NCI-H1436 (cell line): ENCODE measurements at regions not wholly inside any gene's neighbourhood (a gene's known extent, or its start where the extent isn't known, plus 50 kb on each side); places are given as distances from the start of the nearest gene placed in this dataset.

Source experiments
- DNase-seq: peaks from one replicate; lab custom pipeline; 2025; lab: John Stamatoyannopoulos, UW

DNA sequence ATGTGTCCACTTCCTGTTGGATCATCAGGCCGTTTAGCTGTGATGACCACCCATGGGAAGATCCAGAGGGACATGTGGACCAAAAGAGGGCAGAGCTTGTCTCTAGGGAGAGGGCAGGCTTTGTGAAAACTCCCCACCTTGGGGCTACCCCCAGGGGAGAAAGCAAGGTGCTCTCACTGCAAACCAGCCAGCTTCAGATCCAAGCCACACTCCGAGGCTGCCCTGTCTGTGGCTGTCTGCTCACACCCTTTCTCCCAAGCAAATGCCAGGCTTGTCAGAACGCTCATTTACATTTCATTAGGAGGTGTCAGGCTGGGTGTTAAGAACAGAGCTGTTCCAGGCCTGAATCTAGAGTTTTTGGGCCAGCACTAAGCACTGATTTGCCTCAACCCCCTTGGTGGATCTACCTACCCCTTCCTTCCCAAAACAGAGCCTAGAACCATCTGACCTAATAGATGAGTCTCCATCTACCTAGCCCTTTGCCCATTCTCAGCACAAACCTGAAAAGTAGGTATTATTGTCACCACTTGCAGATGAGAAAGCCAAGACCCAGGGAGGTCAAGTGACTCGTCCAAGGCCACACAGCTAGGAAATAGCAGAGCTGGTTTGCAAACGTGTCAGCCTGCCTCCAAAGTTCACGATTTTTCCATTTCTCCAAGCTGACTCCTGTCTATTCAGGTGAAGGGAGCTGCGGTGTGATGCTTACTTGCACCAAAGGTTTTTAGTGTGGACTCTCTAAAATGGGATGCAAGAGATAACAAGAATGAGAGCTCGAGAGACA, 130.9 kb downstream of the EMX2 start:
- no peak for DNase-seq

DNA sequence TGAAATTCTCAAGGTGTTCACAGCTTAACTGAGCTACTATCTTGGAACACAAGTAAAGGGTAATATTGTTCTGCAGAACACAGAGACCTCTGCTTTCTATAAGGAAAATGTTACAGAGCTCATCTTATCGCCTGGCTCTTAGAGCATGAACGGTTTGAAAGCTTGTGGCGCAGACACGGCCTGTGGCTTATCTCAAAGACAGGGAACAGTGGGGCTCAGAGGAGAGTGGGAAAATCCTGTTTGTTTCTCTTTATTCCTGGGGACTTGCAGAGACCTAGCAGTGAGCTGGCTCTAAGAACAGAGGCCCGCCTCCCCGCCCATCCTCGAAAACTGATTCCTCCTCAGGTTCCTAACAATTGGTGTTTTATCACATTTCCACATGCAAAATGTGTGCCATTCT, 131.7 kb downstream of the EMX2 start:
- no peak for DNase-seq

DNA sequence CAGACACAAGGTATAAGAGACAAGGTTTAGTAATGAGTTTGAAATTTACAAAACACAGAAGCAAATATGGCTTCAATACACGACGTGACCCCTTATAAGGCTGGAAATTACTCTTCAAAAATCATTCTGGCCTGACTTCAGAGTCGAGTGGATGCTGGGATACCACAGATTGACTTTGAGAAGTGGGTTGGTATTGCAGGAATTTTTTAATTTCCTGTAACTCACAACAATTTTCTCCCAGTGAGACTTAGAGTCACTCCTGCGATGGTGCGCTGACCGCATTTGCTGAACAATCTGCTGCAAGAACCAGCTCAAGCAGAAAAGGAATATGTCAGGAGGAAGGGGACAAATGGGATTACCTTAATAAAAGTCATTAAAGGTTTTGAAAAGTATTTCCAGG, 132.1 kb downstream of the EMX2 start:
- DNase-seq, result no peak

DNA sequence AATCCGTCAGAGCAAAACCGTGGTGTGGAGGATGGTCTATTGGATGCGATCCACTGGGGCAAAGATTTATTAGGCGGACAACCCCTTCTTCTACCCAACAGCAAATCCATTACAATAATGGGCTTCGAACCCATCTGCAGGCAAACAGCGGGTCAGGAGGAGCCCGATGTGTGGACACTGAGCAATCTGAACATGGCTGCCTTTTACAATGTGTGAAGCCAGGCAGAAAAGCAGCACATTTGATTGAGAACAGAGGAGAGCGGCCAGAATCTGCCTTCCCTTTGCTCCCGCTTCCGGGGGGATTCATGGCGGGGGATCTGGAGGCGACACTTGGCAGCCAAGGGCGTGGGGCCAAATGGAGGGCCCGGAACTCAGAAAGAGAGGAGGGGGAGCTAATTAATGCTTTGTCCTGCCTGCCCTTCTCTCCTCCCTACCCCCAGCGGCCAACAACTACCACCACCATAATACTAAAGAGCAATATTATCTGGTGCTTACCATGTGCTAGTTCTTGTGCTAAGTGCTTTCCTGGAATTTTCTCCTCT, 133.0 kb downstream of the EMX2 start:
- DNase-seq, result no peak

DNA sequence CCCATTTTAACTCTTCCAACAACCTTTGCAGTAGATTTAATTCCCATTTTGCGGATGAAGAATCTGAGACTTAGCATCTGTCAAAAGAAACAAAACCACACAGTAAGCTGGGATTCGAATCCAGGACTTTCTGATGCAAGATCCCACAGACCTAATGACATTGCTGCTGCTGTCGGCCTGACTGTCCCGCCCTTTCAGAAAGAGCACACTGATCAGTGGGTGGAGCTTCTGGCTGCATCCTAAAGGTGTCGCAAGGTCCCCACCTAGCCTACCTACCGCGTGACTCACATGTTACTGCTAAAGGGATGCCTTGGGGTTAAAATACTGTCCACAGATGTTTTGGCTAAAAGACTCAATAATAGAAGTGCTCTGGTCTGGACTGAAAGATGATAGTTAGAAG, 134.7 kb downstream of the EMX2 start:
- DNase-seq, result no peak

DNA sequence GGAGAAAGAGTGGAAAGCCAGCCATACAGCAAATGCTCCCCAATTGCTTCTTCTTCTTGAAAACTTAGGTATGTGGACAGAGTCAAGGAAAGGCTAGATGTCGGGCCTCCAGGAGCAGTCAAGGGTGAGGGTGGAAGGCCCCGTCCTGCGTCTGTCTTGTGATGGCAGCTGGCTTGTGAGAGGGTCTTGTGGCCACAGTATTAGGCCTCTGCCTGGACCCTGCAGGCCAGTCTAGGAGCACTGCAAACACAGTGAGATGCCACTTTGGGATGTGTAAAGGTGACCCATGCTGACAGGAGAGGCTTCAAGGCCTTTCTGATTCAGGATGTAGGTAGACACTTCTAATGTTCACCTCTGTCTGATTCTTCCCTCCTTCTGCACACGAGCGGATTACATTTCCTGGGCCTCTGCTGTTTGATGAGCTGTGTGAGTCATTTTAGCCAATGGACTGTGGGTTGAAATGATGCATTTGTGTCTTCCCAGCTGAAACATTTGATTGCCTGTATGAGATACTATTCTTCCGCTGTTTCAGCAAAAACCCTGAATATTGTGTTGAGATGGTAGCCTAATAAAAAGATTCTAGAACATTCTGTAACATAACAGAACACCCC, 135.4 kb downstream of the EMX2 start:
- no peak for DNase-seq

DNA sequence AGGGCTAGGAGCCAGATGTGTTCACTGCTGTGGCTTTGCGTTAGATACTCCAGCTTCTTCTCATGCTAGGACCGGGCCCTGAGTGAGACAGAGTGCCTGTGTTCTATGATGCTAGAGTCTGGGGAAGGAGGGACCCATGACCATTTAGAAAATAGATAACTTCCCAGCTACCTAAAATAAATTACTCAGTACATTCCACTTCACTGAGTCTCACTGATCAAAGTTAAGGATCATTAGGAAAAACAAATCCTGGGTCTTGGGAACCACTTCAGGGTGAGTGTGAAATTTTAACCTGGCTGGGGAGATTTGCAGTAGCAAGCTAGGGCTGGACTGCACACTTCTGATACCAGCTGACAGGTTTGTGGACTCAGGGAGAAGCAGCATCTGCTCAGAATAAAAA, 138.1 kb downstream of the EMX2 start:
- no peak for DNase-seq

DNA sequence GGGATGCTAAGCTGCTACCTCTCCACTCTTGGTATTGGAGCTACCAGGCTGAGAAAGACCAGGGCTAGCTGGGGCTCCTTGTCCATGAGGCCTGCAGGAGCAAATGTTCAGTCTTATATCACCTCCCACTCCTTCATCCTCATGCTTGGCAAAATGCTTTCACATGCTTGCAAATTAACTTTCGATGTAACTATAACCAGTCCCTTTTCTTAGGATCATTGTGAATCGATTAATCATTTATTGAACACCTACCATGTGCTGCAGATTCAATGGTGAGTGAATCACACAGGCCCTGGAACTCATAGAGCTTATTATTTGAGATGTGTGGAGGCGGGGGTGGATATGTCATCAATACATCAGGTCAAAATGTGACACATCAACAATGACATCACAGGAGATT, 138.6 kb downstream of the EMX2 start:
- no peak for DNase-seq

DNA sequence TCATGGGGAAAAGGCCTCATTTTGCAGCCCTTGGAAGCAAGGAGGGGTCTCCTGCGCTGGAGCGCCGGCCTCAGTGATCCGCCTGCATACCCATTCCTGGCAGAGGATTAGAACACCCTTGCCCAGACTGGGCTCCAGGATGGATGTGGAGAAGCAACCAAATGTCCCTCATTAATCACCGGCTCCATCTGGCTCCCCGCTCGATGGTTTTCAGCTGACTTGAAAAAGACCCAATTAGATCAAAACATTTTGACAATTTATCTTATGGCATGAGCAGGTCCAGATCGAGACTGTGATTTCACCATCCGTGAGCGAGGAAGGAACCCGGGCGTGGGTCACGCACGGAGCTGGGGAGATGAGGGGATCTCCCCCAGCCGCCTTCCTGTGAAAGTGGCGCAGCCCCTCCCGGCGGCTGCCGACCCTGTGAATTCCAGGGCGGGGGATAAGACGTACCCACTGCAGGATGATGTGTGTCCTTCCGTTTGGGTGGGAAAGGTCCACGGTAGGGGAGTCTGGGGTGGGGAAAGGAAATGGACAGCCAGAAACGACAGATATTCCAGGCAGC, 141.6 kb downstream of the EMX2 start:
- DNase-seq, result no peak

DNA sequence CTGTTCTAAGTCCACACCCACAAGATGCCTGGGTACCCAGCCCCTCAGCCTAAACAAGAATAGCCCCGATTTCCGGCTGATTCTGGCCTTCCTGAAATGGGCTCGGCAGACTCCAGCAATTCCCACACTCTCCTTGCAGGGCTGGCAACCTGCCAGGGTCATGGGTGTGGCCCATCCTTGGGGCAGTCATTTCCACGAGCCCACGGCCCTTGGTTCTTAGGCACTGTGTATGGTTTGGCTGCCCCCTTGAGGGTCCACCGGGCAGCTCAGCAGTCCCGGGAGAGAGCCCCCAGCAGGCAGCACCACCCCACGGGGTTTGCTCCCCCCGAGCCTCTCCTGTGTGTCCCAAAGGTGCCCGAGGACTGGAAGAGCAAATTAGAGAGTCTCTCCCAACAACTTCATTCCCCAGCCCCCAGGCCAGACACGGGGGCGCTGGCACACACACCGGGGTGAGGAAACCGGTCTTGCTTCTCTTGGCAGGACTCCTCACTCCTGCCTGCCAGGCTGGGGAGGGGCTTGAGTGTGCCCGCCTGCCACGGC, 142.2 kb downstream of the EMX2 start:
- DNase-seq, result no peak

DNA sequence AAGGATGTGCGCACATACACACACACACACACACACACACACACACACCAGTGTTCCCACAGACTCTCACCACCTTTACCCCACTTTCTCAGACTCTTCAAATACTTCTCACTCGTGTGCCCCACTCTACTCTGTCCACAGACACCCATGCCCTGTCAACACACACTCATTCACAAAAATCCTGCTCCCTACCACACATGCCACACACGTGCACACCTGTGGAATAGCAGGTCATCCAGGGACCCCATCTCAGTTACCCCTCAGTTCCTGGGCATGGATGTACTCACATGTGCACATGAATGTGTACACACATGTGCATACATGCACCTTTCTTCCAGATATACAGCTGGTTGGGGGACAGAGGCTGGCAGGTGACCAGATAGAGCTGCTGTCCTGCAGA, 142.9 kb downstream of the EMX2 start:
- DNase-seq, result no peak

DNA sequence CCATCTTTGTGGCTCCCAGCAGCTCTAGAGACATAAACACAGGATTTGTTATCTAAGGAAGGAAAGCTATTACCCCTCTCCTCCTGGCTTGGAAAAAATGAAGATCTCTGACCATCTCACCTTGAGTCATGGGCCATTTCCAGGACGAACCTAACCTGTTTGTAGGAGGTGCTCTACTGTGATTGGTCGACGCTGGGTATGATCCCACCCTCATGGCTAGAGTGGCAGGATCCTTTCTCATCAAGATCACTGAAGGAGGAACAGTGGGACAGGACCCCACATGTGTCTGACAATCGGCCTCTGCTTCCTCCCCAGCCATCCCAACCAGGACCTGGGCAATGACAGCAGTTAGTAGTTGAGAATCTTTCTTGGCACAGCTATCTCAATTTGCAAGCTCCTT, 144.1 kb downstream of the EMX2 start:
- no peak for DNase-seq

DNA sequence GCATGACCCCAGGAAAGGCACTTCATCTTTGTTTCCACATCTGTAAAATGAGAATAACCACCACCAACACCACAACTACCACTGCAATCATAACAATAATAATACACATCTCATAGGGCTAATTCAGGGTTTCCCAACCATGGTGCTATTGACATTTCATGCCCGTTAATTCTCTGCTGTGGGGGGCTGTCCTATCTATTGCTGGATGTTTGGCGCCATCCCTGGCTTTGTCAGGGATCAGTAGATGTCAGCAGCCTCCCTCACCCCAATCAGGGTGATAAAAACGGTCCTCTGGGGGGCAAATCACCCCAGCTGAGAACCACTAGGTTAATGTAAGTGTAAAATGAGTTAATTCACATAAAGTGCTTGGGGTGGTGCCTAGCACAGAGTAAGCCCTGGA, 145.8 kb downstream of the EMX2 start:
- no peak for DNase-seq

DNA sequence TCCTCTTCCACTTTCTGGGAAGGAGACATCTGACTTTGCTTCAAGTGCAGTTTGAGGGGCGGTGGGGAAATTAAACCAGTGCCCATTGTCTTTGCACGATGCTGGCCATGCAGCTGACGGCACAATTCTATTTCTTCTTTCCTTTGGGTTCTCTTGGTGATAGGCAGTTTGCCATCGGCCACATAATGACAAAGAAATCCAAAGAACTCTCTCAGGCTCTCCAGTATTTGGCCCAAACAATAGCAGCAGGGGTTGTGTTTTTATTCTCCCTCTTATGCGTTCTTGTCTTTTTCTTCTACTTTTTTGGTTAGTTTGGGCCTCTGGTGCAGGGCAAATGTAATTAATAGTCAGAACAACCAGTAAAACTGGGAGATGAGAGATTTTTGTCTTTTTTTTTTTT, 147.0 kb downstream of the EMX2 start:
- DNase-seq, result no peak

DNA sequence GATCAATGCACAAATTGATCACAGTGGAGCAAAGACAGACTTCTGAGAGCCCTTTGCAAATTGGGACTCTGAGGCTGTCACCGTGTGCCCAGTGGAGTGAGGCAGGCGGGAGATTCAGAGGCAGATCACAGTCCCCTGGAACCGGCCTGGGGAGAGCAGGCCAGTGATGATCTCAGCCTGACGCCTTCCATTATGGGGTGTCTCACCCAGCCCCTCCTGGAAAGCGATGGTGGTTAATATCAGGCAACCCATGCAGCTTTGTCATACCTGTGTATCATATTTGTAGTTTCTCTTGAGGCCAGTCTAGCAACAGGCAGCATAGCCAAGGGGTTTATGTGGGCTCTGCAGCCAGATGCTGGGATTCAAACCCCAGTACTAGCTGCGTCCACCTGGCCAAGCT, 147.8 kb downstream of the EMX2 start:
- DNase-seq, result no peak

DNA sequence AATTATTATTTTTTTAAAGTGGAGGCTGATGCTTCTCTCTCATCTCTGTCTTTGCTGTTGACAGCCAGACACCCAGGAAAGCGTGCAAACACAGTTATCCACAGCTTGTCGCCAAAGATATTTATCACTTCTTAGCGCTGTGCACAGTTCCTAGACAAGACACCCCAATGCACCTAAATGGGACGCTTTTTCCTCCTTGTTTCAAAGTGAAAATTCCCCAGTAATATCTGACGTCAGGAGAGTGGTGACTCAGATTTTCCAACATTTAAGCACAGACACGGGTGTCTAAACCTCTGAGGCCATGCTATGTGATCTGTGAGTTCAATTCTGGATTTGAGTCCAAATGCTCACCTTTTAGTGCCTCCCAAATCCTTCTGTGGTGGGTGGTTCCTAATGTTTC, 151.6 kb downstream of the EMX2 start:
- no peak for DNase-seq

DNA sequence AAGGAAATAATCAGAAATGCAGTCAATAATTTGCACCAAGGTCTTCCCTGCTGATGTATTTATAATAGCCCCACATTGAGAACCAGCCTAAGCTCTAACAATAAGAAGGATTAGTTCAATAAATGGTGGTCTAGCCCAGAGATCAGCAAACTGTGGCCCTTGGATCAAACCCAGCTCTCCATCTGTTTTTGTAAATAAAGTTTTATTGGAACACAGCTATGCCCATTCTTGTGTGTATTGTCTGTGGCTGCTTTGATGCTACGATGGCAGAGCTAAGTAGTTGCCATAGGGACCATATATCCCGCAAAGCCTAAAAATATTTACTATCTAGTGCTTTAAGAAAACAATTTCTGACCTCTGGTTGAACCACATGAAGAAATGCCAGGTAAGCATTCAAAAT, 154.9 kb downstream of the EMX2 start:
- DNase-seq, result no peak

DNA sequence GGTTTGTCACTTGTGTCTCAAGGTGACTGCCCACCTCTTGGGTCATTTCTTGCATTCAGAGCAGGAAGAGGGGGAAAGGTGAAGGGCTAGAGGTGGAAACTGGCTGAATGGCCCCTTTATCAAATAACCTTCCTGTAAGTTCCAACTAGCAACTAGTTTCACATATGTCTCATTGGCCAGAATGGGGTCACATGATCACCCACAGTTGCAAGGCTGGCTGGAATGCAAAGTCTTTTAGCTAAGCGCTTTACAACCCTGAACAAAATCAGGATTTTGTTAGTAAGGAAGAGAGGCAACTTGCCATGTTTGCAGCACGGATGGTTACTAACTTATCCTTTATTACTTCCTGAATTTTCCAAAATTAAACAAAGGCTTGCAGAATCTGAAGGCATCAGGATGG, 156.3 kb downstream of the EMX2 start:
- DNase-seq, result no peak

DNA sequence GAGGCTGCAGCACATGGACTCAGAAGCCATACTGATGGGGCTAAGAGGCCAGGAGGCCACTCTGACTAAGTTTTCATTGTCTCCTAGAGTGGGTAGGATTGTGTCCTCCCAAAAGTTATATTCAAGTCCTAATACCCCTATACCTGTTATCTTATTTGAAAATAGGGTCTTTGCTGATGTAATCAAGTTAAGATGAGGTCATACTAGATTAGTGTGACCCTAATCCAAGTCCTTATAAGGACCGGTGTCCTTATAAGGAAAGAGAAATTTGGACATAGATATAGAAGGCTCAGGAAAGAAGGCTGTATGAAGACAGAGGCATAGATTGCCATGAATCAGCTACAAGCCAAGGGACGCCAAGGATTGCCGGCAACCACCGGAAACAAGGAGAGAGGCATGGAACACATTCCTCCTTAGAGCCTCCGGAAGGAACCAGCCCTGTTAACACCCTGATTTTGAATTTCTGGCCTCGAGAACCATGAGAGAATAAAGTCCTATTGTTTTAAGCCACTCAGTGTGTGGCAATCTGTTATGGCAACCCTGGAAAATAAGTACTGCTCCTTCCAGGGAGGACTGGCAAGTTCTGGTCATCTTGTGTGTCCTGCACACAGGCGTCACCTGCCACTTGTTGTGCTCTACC, 157.0 kb downstream of the EMX2 start:
- no peak for DNase-seq

DNA sequence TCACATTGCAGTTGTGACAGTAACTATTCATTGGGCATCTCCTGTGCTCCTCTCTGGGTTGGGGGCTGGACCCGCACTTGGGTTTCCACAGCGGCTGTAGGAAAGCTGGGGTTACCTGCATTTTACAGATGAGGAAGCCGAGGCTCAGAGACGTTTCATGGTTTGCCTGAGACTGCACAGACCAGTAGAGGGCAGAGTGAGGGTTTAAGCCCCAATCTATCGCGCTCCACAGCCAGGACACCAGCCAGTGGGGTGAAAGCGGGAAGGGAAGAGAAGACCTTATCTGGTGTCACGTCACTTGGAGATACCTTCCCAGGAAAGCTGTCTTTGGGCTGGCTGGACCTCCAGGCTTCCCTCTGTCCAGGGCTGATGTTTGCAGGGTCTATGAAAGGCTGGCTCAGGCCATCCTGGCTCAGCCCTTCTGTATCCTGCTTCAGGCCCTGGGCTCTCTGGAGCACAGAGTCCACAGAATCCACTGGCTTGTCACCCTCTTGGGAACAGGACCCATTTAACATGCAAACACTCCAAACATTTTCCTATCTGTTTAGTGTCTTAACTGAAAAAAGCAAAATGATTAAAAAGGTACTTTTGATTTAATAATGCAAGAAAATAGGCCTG, 167.7 kb downstream of the EMX2 start:
- DNase-seq, result no peak

DNA sequence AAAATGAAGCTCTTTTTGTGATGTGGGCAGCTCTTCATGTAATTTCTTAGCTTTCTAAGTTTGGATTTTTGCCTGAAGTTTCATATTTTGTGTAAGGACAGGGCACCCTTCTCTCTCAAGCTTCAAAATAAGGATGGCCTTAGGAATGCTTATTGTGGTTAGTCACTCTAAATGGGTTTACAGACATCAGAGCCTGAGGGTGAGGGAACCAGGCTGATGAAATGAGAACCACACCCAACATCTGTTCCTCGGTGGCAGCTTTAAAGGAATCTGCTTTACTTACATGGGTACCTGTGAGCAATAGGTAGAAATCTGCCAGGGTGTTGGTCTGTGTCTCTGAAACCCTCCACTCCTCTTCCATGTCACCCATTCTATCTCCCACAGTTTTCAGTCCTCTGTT, 174.3 kb downstream of the EMX2 start:
- no peak for DNase-seq
